NCI-H524 treated with DMSO at 0.1 percent for 48 hours (cell line): ENCODE measurements at regions not wholly inside any gene's neighbourhood (a gene's known extent, or its start where the extent isn't known, plus 50 kb on each side); places are given as distances from the start of the nearest gene placed in this dataset.

Experiments used
- DNase-seq: peaks from one replicate; lab custom pipeline; 2025; lab: John Stamatoyannopoulos, UW

- no peak for DNase-seq
Measured at GRCh38 chr1:232555494-232556210, 74.3 kb downstream of the SIPA1L2 start.

- no peak for DNase-seq
Measured at GRCh38 chr1:232554409-232554808, 75.5 kb downstream of the SIPA1L2 start.

- no peak for DNase-seq
Measured at GRCh38 chr1:232553809-232554208, 76.1 kb downstream of the SIPA1L2 start.

DNA sequence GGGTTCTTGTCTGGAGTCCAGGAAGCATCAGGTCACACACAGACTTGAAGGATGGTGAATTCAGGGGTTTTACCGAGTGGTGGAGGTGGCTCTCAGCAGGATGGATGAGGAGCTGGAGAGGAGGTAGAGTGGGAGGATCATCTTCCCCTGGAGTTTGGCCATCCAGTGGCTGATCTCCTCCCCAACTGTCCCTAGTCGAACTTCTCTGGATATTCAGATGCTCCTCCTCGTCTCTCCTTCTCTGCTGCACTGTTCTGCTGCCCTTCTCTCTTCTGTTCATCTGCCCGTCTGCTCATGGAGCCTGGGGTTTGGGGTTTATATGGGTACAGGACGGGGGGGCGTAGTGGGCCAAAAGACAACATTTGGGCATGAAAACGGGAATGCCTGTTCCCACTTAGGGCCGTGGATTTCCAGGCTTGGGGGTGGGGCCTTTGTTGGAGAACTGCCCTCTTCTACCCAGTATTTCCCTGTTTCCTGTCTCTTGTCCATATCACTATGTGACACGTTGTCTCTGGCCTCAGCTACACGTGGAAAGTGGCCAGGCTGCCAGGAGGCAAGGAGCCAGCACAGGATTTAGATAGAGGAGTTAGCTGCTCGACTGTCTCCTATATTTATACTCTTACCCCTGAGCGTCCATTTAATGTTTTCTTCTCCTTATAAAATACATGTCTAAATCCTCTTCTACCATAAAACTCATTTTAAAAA is 76.7 kb downstream of the SIPA1L2 start:
- DNase-seq: no peak

DNA sequence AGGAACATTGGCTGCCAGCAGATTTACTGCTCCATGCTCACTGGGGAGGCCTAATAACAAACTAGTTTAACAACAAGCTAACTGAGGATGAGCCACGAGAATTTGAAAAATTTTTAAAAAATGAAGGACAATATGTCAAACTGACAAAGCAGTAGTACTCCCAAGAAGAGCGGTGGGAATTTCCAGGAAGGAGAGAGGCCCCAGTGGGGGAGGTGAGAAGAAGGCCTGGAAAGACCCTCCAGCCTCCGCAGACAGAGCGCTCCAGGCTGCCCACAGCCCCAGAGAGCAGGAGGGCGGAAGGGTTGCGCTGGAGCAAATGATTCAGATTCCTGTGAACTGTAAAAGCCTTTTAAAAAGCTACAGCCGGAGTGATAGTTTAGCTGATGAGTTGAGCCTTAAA is 78.5 kb downstream of the SIPA1L2 start:
- no peak for DNase-seq

GRCh38 chr1:232550007-232550406 is 79.9 kb downstream of the SIPA1L2 start:
- DNase-seq: peak; percentile 74

- DNase-seq: no peak
Measured at GRCh38 chr1:232548691-232549090, 81.2 kb downstream of the SIPA1L2 start.

DNA sequence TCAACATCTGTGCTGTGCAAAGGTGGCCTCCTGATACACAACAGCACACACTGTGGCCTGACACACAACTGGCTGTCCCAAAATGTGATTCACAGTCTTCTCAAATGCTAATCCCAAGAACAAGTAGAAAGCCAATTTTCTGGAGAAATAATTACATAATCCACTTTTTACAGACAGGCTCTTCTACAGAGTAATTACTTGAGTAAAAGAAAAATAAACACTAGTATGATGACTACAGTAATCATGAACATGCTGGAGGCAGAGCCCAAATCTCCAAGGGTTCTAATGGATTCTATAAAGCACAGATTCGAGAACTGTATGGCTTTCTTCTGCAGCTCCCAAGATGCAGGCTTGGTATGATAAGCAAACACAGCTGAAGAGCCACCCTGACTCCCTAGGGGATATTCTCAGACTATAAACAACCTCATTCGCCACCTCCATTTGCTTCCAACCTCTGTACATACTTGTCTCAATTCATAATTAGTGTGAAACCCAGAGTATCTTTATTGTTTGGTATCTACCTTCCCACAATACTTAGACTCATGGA is 81.9 kb downstream of the SIPA1L2 start:
- DNase-seq: no peak

GRCh38 chr1:232542633-232543593 is 87.0 kb downstream of the SIPA1L2 start:
- DNase-seq: no peak

DNA sequence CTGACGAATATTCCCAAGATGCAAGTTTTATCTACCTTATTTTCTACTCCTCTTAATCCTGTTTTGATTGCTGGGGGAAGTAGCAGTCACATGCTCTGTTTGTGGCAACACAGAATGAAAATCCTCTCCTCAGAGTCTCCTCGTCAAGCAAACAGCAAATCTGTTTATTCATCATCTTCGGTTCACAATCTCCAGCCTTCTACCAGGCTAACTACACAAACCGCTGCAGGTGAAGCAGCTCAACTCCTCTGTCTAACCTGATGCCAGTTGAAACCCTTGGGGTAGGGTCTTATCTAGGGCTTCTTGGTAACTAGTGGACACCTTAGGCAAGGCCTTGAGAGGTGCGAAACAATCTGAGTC is 91.0 kb downstream of the SIPA1L2 start:
- no peak for DNase-seq

DNA sequence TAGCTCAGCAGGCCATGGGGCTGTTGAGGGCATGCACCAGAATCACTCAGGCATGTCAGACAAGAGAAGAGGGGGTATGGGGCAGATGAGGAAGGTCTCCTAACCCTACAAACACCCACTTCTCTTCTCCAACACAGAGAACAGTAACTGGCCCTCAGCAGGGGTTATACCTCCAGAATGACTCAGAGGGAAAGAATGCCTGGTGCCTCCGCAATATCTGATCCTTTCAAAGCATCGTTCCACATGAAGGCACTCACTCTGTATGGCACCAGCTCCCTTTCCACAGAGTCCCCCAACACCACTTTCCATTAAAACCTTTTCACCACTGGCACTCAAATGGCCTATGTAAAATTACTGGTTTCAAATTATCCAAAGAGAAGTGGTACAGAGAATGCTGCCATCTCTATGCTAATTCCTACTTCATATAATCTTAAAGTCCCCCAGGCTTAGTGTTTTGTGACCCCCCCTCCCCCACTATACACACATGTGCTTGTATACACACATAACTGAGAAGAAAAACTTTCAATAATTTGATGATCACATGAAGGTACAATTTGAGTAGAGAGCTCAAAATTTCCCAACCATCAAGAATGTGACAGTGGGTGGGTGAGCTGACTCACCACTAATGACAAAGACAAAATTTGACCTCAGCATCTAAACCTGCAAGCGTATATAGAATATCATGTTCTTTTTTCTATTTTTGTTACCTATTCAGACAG is 91.5 kb downstream of the SIPA1L2 start:
- DNase-seq: no peak

DNA sequence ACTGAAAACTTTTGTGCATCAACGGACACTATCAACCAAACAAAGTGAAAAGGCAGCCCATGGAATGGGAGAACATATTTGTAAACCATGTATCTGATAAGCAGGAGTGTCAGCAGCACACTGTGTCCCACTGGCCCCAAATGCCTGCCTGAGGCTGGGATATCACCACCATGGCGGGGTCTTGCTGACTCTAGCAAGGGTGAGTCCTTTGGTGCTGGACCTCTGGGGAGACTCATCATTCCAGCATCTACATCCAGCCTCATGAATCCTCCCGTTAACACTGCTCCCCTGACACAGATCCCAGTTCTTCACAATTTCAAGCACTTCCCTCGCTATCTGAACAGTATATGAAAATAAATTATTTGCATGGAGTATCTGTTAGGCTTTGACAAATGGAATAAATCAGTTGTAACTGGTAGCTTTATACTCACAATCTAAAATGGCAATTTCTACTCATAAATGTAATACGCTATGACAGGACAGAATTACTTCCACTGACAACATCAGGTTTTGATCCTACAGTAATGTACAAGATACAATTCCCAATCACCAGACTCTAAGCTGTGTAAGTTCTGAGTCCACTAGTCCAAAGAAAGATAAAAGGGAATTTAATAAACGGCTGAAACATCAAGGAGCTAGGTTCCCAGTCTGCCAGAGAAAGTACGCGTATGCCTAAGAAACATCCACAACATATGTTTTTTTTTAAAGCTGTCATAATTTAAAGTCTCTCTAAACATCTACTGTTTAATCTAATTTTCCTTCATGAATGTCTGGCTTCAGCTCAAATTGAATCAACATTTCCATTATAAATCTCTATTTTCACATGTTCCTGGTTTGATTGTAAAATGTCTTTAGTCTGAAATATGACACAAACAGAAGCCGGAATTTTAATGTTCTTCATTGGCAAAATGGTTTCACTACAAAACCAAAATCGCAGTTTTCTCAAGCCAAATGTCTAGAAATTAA is 95.1 kb downstream of the SIPA1L2 start:
- DNase-seq: no peak

DNA sequence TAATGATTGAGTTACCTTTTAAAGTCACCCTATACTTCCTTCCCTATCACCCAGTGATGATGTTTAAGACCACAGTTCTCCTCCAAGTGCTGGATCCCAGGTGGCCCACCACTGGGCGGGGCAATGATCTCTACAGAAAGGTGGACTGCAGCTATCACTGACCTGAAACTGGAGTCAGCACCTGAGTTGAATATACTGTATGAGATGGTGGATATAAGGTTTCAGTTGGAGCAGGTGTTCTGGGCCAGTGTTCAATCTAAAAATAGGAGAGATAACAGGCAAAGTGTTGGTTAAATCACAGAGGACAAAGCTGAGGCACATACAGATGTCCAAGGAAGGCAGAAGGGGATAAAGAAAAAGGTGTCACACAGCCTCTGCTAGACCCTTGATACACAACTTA is 96.6 kb downstream of the SIPA1L2 start:
- DNase-seq: no peak

- DNase-seq: no peak
Measured at GRCh38 chr1:232532901-232533300, 97.0 kb downstream of the SIPA1L2 start.

DNA sequence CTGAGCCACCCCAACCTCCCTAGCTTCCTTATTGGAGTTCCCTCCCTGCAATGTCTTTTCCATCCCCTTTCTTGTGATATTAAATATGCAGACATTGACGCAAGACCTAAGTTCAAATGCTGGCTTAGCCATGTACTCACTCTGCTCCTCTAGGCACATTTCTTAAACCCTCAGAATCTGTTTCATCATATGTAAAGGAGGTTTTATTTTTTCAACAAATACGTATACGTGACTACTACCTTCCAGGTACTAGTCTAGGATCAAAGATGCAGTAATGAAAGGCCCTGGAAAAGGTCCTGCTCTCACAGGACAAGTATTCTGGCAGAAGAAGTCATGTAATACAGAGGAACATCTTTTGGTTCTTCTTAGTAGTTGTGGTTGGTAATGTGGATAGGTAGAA is 98.6 kb downstream of the SIPA1L2 start:
- no peak for DNase-seq

DNA sequence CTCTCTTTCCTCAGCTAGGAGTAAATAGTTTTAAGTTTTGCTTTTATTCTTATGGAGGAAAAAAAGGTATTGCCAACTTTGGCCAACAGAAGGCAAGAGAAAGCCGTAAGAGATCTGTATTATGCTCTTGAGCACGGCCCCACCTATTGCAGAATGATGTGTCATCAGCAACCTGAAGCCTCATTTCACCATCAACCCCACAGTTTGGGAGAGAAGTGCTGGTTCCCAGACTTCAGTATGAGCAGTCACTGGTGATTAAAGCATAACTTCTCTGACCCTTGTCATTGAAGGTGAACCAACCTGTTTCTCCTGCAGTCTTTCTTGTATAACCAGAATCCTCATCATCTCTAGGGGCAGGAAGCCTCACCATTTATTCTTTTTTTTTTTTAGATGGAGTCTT is 100.2 kb downstream of the SIPA1L2 start:
- DNase-seq: no peak

DNA sequence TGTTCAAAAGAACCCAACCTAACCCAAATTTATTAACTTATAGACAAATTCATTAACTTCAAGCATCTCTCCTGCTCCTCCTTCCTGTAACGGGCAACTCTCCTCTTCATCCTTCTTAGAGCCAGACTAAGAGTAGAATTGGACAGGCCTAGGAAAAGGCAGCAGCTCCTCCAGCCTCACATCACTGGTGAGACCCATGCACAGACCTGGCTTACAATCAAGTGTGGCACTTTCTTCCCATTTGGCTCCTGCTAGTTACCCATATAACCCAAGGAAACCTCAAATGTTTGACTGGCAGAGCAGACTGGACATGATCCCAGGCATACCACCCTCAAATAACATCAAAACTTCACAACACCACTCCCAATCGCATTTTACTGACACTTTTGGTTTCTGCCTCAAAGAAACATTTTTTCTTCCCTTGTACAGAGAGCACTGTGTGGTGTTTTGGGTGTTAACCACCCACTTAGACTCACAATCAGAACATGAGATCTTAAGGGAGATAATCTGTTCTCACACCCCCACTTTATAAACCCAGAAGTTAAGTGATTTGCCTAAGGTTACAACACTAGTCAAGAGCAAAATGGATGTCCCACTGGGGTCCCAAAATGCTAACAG is 101.4 kb downstream of the SIPA1L2 start:
- DNase-seq: no peak

- no peak for DNase-seq
Measured at GRCh38 chr1:232524056-232524455, 105.9 kb downstream of the SIPA1L2 start.

DNA sequence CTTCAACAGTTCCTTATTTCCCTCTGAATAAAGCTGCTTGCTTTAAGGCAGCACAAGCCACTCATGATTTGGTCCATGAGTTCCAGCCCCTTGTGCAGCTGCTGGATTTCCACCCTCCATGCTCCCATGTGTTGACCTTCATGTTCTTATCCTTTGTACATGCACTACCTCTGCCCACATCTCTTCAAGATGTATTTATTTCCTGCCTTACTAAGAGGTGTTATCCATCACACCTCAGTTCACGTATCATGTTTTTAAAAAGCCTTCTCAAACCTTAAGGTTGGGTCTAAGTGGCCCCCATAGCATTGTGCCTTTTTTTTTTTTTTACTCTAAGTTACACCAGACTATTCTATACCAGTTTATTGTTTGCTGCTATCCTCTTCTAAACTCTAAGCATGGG is 107.7 kb downstream of the SIPA1L2 start:
- DNase-seq: no peak

DNA sequence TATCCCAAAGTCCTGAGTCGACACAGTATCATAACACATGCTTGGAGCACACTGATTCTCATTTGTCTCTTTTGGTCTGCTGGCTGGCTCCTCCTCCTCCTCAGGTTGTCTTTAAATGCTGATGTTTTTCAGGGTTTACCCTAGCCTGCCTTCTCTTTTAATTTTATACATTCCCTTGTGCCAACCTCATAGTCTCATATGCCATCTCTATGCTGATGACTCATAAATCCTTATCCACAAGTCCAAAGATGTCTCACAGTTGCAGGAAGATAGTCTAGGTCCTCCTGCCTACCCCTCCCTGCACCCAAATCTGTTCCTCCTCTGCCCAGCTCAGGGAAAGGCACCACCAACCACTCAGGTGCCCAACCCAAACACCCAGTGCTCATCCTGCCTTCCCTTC is 108.3 kb downstream of the SIPA1L2 start:
- no peak for DNase-seq
